A673 (cell line): ENCODE measurements at regions not wholly inside any gene's neighbourhood (a gene's known extent, or its start where the extent isn't known, plus 50 kb on each side); places are given as distances from the start of the nearest gene placed in this dataset.

Source experiments
- EZH2 ChIP-seq: fragments of 200-600 bp; sonication (generic); IDR thresholded peaks from 2 replicates; pipeline ENCODE4 v1.6.1; 2017; ENCODE audit warnings: borderline replicate concordance, low read depth, mild to moderate bottlenecking, mixed read lengths, antibody characterized with exemption, low read length; ENCODE audit not compliant: poor library complexity, severe bottlenecking
- TF ChIP-seq, protein P1 (sequence below): fragments of 300-800, 200-600 bp; sonication (generic); conservative IDR thresholded peaks from 2 replicates; pipeline ENCODE4 v1.5.1; 2017; ENCODE audit warnings: low read depth, mild to moderate bottlenecking, antibody characterized with exemption, low read length, moderate library complexity, mixed read lengths

DNA sequence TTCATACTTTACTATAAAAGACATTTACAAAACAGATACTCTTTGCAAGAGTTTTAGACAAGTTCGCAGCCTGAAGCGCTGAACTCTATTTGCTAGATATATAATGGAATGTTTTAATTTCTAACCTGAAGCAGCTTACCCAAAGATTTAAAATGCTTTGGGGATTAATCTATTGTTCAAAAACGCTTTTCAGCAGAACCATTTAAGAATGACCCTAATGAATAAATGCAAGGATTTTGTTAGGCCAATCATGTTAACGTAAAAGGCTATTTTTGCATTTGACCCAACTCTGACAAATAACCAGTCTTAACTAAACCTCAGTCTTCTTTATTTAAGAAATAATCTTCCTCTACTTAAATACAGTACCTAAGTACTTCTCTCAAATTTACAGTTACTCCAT is 406.7 kb upstream of the POT1 start:
- TF ChIP-seq, protein P1, sequence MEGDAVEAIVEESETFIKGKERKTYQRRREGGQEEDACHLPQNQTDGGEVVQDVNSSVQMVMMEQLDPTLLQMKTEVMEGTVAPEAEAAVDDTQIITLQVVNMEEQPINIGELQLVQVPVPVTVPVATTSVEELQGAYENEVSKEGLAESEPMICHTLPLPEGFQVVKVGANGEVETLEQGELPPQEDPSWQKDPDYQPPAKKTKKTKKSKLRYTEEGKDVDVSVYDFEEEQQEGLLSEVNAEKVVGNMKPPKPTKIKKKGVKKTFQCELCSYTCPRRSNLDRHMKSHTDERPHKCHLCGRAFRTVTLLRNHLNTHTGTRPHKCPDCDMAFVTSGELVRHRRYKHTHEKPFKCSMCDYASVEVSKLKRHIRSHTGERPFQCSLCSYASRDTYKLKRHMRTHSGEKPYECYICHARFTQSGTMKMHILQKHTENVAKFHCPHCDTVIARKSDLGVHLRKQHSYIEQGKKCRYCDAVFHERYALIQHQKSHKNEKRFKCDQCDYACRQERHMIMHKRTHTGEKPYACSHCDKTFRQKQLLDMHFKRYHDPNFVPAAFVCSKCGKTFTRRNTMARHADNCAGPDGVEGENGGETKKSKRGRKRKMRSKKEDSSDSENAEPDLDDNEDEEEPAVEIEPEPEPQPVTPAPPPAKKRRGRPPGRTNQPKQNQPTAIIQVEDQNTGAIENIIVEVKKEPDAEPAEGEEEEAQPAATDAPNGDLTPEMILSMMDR = no peak
- no peak for TF ChIP-seq EZH2
